CD4-positive, alpha-beta T cell treated with Interleukin-4 for 4 hours (primary cell): ENCODE measurements at regions not wholly inside any gene's neighbourhood (a gene's known extent, or its start where the extent isn't known, plus 50 kb on each side); places are given as distances from the start of the nearest gene placed in this dataset.

ENCODE experiments used
- DNase-seq: peaks from one replicate; pipeline ENCODE4 v3.0.0-alpha.2; 2020

DNA sequence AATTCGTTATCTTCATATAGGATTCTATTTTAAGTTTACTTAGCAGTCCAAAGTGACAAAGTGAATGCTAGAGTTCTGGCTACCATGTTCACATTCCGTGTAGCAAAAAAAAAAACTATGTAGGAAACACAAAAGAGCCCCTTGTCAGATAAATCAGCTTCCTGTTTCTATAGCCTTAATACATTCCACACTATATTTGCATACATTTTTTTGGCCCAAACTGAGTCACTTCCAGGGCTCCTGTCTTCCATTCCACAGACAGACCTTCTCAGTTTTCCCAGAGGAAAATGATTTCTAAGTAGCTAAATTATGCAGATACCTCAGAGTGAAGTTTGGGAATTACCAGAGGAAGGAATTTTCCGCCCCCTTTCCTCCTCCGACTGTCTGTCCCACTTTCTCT lies 841.9 kb upstream of the HS3ST1 start:
- no peak for DNase-seq

GRCh38 chr4:12265554-12265953 lies 836.9 kb upstream of the HS3ST1 start:
- no peak for DNase-seq

DNA sequence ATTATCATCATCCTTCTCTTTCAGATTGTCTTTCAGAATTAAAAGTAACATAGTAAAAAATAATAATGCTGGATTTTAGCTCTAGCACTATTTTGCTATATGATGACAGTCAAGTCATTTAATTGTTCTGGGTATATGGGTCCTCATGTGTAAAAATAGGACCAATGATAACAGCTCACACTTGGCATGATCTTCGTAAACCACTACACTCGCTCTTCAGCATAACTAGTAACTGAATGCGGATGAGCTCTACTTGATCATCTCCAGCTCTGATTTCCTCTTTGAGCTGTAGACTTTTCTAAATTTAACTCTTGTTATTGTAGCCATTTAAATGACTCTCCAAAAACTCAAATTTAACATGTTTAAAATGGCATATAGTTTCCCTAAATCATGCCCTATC lies 831.8 kb upstream of the HS3ST1 start:
- no peak for DNase-seq

GRCh38 chr4:12244973-12245372 lies 816.3 kb upstream of the HS3ST1 start:
- DNase-seq: no peak

GRCh38 chr4:12242354-12242753 lies 813.7 kb upstream of the HS3ST1 start:
- no peak for DNase-seq

GRCh38 chr4:12239897-12240636 lies 811.4 kb upstream of the HS3ST1 start:
- DNase-seq: no peak

DNA sequence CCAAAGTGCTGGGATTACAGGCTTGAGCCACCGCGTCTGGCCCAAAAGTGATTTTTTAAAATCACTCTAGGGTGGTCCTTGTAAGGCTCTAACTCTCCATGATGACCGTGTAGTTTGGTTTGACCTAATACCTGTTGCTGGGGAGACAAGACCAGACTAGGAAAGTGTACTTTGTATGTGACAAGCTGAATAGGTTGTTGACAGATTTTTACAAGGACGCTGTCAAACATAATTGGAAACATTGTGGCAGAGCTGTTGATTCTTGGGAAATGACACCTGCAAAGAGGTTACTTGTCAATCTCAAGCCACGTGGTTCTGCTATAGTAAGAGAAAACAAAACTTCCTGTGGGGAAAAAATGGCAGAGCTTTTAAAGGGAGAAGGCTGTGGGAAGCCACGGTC lies 802.4 kb upstream of the HS3ST1 start:
- no peak for DNase-seq

DNA sequence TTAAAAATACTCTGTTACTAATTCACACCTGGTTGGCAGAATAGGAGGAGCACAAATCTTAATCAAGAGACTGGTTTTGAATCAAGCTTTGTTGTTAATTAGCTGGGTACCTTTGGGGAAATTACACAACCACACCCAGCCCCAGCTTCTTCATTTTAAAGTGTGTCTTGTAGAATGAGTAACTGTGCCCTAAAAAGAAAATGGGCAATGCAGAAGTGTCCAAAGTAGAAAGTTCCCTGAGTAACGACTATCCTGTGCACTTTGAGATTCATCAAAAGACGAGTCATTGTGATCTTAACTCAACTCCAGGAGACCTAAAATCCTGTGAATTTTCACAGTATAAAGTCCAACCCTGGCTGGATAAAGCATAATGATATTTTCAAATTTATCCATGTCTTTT lies 792.3 kb upstream of the HS3ST1 start:
- DNase-seq: no peak

GRCh38 chr4:12211636-12212035 lies 782.9 kb upstream of the HS3ST1 start:
- DNase-seq: no peak

- DNase-seq: no peak
These were observed 778.7 kb upstream of the HS3ST1 start for GRCh38 chr4:12207396-12207795.

- DNase-seq: no peak
These were observed 777.4 kb upstream of the HS3ST1 start for GRCh38 chr4:12206091-12206490.

DNA sequence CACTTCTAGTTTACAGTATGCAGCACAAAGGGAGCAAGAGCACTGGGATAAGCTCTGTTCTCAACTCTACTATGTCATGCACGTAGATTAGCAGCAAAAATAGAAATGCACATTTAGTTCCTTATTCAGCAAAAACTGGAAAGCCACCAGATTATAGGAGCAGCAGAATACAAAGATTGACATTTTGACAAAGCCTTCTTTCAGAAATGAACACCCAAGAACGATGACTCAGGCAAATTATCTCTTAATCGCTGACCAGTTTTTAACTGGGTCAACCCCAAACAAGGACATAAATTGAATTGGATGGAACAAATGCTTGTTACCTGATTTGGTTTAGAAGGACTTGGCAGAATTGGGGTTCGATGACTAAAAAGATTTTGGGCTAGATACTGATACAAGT lies 775.3 kb upstream of the HS3ST1 start:
- DNase-seq: no peak

DNA sequence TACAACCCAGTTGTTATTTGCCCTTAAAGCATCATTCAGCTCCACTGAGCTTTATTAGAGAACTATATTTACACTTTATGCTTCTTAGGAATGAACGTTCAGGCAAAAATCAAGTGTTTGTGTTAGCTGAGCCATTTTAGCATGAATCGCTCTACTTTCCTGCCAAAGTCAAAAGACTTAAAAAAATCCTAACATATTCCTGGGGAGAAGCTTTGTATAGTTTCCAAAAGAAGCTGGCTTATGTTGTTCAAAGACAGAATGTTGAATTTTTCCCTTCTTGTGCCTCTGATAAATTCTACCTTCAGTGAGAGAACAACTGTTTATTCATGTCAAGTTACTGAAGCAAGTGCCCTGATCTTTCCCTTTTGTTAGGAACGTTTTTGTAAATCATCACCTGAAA lies 771.5 kb upstream of the HS3ST1 start:
- no peak for DNase-seq

- no peak for DNase-seq
These were observed 757.8 kb upstream of the HS3ST1 start for GRCh38 chr4:12186526-12186925.

DNA sequence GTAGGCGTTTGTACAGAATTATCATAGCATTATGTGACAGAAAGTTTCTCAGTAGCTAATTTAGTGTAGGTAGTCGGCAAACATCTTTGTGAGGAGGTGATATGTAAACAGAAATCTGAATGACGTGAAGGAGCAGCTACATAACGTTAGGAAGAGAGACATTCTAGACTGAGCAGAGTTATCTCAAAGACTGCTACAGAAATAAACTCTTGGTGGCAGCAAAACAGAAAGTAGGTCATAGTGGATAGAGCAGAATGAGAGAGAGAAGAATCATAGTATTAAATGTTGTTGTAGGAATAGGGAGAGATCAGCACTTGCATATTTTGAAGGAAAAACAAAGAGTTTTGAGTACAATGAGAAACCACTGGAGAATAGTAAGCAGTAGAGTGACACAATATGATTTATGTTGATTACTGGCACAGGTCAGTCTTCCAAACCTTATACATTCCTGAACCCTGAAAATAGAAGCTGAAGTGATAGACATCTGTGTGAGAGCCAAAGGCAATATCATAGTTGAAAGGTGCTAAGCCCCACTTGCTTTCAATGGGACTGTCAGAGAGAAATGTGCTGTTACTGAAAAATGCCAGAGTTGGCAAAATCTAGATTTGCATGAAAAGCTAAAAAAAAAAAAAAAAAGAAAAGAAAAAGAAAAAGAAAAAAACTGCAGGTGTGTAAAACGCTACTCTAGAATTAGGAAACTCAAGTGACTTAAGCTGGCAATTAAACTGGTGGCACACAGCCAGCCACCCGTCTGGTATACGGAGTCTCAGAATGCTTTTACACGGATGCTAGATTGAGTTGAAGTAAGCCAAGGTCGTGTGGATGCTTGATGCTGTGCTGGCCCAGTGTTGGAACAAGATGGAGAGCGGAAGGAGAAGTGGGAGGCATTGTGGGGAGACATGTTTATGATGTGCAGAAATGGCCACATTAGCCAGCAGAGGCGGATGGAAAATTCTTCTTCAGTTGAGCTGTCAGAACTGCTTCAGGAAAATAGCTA lies 750.2 kb upstream of the HS3ST1 start:
- DNase-seq: no peak

DNA sequence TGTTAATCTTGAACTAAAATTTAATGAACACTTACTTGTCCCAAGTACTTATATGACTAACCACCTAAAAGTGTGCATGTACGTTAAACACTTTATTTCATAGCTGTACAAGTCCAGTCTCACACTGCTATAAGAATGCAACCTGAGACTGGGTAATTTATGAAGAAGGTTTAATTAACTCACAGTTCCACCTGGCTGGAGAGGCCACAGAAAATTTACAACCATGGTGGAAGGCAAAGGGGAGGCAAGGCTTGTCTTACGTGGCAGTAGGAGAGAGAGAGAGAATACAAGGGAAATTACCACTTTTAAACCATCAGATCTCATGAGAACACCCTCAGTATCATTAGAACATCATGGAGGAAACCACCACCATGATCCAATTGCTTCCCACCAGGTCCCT lies 748.7 kb upstream of the HS3ST1 start:
- no peak for DNase-seq

- DNase-seq: no peak
These were observed 744.8 kb upstream of the HS3ST1 start for GRCh38 chr4:12173496-12173895.

DNA sequence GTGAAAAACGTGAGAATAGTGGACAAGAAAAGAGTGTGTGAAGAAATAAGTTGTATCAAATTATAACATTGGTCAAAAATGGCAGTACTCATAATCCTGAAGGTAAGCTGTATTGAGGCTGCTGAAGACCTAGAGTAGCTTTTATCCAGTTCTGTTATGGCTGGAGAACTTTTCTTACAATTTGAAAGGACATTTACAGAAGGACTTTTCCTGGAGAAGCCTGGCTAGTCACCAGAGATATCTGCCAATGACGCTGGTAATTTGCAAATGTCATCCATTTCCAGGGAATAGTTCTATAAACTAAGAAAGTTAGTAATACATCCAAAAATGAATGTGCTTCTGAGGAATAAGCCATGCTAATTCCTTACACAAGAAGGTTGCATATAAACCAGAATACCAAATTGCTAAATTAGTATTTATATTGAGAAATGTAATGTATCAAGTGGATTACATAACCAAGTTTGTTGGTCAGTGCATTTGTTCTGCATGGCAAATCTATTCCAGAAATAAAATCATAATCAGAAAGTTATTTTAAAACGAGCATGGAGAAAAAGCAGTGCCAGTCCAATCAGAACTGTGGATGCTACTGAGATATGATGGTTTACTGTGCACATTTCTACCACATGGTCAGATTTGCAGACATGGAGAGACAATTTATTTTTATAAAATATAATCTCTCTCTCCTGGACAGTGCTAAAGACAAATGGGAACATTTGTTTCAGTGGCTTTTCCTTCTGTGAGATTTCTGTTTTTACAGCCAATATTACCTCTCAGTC lies 743.7 kb upstream of the HS3ST1 start:
- DNase-seq: no peak

DNA sequence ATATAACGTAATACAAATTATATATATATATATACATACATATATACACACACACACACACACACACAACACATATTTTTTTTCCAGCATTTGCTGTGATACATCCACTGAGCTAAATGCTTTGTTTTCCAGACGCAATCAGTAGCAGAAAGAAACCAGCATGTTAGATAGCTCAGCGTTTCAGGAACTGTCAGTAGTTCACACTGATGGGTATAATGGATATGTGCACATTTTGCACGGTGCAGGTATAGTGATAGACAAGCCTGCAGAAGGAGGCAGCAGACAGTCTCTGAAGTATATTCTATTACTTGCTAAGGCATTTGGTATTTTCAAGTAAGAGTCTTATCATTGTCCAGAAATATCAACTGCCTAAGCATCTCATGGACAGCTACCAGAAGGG lies 741.6 kb upstream of the HS3ST1 start:
- DNase-seq: no peak

- no peak for DNase-seq
These were observed 736.9 kb upstream of the HS3ST1 start for GRCh38 chr4:12165616-12166015.

DNA sequence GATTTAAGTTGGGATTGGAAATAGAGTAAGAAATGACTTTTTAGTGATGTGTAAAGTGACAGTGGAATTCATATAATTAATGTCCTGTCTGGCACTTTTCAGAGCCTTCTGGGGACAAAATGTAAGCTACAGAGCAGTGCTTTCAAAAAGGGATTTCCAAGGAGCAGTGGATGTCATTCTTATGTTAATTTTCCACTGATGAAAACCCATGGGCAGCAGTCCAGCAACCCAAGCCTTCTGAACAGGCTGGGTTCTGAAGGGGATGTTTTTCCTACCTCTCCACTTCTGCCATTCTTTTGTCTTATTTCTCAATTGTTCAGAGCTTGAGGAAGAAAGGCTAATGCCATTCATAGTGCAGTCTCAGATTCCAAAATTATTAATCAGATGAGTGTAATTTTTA lies 717.6 kb upstream of the HS3ST1 start:
- DNase-seq: no peak

GRCh38 chr4:12145768-12146167 lies 717.1 kb upstream of the HS3ST1 start:
- DNase-seq: no peak

GRCh38 chr4:12145106-12145505 lies 716.4 kb upstream of the HS3ST1 start:
- DNase-seq: no peak
